ENCODE measurements at regions not wholly inside any gene's neighbourhood (a gene's known extent, or its start where the extent isn't known, plus 50 kb on each side); places are given as distances from the start of the nearest gene placed in this dataset.

DNA sequence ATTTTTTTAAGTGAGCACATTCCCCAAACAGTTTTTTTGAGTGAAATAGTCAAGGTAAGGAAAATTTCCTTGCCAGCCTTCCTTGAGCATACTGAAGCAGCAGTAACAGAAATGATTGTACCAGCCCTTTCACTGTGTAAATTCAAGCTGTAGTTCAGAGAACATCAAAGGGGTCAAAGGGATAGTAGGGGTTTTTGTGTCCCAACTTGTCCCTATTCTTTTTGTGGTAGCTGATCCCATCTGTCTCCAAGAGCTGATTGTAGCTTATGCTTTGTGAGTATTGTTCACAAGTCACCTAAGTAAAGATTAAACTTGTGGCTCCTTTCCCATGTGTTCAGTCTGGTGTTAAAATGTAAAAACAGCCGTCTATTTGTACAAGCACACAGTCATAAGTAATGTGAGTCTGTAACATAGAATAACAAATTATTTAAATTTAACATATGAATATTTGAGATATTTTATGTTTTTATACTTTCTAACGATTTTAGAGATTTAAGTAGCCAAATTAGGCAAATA lies 185.0 kb downstream of the CENPW start:
- no peak overlapping the region for H2AFZ ChIP-seq (ENCODE audit: low read length)
- H3F3A ChIP-seq (ENCODE audit: insufficient read depth, low read length), result no peaks in the 10 kb centered on the region
- H3K4me3 ChIP-seq (ENCODE audit: low read depth, low read length, poor library complexity, severe bottlenecking), result no peak overlapping the region
- no peaks in the 10 kb centered on the region for H4K20me1 ChIP-seq (ENCODE audit: insufficient read depth, low read length)
- H3K9me2 ChIP-seq (ENCODE audit: low read depth, low read length), result no peaks in the 10 kb centered on the region
- no peaks in the 10 kb centered on the region for H3K36me3 ChIP-seq (ENCODE audit: insufficient read depth, low read length)
- no peak overlapping the region for H3K27ac ChIP-seq (ENCODE audit: low read depth, low read length, poor library complexity, severe bottlenecking)
- no peak overlapping the region for H3K4me2 ChIP-seq (ENCODE audit: low read length)
- H3K79me2 ChIP-seq (ENCODE audit: insufficient read depth, low read length), result no peaks in the 10 kb centered on the region
- H3K9ac ChIP-seq (ENCODE audit: low read length), result no peak overlapping the region
- no peaks in the 10 kb centered on the region for H3K9me3 ChIP-seq (ENCODE audit: low read length)
- H3K27me3 ChIP-seq (ENCODE audit: insufficient read depth, low read length), result no peaks in the 10 kb centered on the region
- no peaks in the 10 kb centered on the region for H3K4me1 ChIP-seq (ENCODE audit: insufficient read depth, low read length, severe bottlenecking)
- no peak for TF ChIP-seq EZH2 (IDR thresholded peaks at IDR 0.05; ENCODE audit: borderline replicate concordance, low read length)
- TF ChIP-seq, protein P1, sequence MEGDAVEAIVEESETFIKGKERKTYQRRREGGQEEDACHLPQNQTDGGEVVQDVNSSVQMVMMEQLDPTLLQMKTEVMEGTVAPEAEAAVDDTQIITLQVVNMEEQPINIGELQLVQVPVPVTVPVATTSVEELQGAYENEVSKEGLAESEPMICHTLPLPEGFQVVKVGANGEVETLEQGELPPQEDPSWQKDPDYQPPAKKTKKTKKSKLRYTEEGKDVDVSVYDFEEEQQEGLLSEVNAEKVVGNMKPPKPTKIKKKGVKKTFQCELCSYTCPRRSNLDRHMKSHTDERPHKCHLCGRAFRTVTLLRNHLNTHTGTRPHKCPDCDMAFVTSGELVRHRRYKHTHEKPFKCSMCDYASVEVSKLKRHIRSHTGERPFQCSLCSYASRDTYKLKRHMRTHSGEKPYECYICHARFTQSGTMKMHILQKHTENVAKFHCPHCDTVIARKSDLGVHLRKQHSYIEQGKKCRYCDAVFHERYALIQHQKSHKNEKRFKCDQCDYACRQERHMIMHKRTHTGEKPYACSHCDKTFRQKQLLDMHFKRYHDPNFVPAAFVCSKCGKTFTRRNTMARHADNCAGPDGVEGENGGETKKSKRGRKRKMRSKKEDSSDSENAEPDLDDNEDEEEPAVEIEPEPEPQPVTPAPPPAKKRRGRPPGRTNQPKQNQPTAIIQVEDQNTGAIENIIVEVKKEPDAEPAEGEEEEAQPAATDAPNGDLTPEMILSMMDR (IDR thresholded peaks at IDR 0.05; ENCODE audit: low read length), result no peak

DNA sequence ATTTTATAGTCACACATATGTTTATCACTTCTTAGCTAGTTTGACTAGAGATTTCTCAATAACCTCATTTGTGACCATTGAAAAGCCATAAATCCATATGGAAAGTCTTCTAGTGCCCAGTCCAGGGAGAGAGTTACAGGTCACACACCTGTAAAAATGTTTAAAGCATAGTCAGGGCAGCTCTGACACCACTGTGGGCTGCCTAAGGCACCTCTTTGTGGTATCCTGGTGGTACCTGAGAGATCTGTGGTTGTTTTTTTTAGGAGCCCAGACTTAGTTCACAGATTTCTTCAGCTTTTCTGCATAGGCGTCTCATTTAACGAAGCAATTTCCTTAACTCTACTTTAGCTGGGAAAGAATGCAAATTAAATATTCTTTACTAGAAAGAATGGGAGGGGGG lies 186.6 kb downstream of the CENPW start:
- no peak overlapping the region for H2AFZ ChIP-seq (ENCODE audit: low read length)
- no peaks in the 10 kb centered on the region for H3K79me2 ChIP-seq (ENCODE audit: insufficient read depth, low read length)
- H3K4me2 ChIP-seq (ENCODE audit: low read length), result no peak overlapping the region
- no peaks in the 10 kb centered on the region for H3K9me3 ChIP-seq (ENCODE audit: low read length)
- no peak overlapping the region for H3K9ac ChIP-seq (ENCODE audit: low read length)
- no peaks in the 10 kb centered on the region for H3F3A ChIP-seq (ENCODE audit: insufficient read depth, low read length)
- no peaks in the 10 kb centered on the region for H3K9me2 ChIP-seq (ENCODE audit: low read depth, low read length)
- no peak overlapping the region for H3K27ac ChIP-seq (ENCODE audit: low read depth, low read length, poor library complexity, severe bottlenecking)
- H3K4me3 ChIP-seq (ENCODE audit: low read depth, low read length, poor library complexity, severe bottlenecking), result no peak overlapping the region
- H3K36me3 ChIP-seq (ENCODE audit: insufficient read depth, low read length), result no peaks in the 10 kb centered on the region
- TF ChIP-seq, protein P1 (IDR thresholded peaks at IDR 0.05; ENCODE audit: low read length), result no peak
- TF ChIP-seq EZH2 (IDR thresholded peaks at IDR 0.05; ENCODE audit: borderline replicate concordance, low read length), result no peak
- H3K27me3 ChIP-seq (ENCODE audit: insufficient read depth, low read length), result no peaks in the 10 kb centered on the region
- H3K4me1 ChIP-seq (ENCODE audit: insufficient read depth, low read length, severe bottlenecking), result no peaks in the 10 kb centered on the region
- H4K20me1 ChIP-seq (ENCODE audit: insufficient read depth, low read length), result no peaks in the 10 kb centered on the region

DNA sequence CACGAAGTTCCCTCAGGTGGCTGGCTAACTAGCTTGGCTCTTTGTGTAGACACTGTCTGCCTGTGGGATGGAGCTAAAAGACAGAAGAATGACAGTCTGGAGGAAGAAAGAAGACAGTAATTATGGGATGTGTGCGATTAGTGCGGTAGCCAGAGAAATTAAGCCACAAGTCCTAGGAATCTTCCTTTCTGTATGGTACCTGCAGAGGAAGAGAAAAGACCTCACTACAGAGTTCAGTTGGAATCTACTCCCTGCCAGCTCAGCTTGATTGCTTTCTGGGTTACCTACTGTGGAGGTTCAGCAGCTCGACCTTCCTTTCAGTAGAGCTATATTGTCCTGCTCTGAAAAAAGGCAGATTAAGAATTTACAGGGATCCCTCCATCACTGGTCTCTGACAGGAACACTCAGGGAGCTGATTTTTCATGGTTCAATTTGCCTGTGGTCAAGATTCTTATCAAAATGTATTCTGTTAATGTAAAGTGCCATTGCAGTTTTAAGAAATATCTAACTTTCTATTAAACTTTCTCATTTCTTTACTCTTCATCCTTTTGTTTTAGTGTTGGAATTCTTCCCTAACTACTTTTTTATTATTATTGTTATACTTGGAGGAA lies 187.2 kb downstream of the CENPW start:
- no peak for TF ChIP-seq EZH2 (IDR thresholded peaks at IDR 0.05; ENCODE audit: borderline replicate concordance, low read length)
- TF ChIP-seq, protein P1 (IDR thresholded peaks at IDR 0.05; ENCODE audit: low read length), result no peak
- H3K27me3 ChIP-seq (ENCODE audit: insufficient read depth, low read length), result no peaks in the 10 kb centered on the region
- no peaks in the 10 kb centered on the region for H4K20me1 ChIP-seq (ENCODE audit: insufficient read depth, low read length)
- no peaks in the 10 kb centered on the region for H3K79me2 ChIP-seq (ENCODE audit: insufficient read depth, low read length)
- H3K9ac ChIP-seq (ENCODE audit: low read length), result no peak overlapping the region
- H3K36me3 ChIP-seq (ENCODE audit: insufficient read depth, low read length), result no peaks in the 10 kb centered on the region
- H3K4me2 ChIP-seq (ENCODE audit: low read length), result no peak overlapping the region
- no peaks in the 10 kb centered on the region for H3F3A ChIP-seq (ENCODE audit: insufficient read depth, low read length)
- H3K4me3 ChIP-seq (ENCODE audit: low read depth, low read length, poor library complexity, severe bottlenecking), result no peak overlapping the region
- H3K27ac ChIP-seq (ENCODE audit: low read depth, low read length, poor library complexity, severe bottlenecking), result no peak overlapping the region
- no peaks in the 10 kb centered on the region for H3K9me3 ChIP-seq (ENCODE audit: low read length)
- H3K4me1 ChIP-seq (ENCODE audit: insufficient read depth, low read length, severe bottlenecking), result no peaks in the 10 kb centered on the region
- H3K9me2 ChIP-seq (ENCODE audit: low read depth, low read length), result no peaks in the 10 kb centered on the region
- no peak overlapping the region for H2AFZ ChIP-seq (ENCODE audit: low read length)

Measured in OCI-LY1 (cell line).